Adrenal gland (tissue), 5 donors: ENCODE measurements at regions not wholly inside any gene's neighbourhood (a gene's known extent, or its start where the extent isn't known, plus 50 kb on each side); places are given as distances from the start of the nearest gene placed in this dataset.

ENCODE experiments used
- POLR2A ChIP-seq, 2 donors: fragments of 450-650 bp; IDR thresholded peaks; one replicate each; pipeline ENCODE4 v1.6.1; 2017; ENCODE audit warnings: antibody characterized with exemption in 2 of 2, mild to moderate bottlenecking in 2 of 2, moderate library complexity in 1 of 2
- TF ChIP-seq, protein P1 (sequence below), 6 experiments: fragments of 450-650 bp in 4 of 6; fragments of 200-600 bp in 2 of 6; sonication (generic) in 1 of 6; IDR thresholded peaks; 1 replicate in 5 of 6; 2 replicates in 1 of 6; pipeline versions ENCODE4 v1.5.1 to v1.8.0; 2016 to 2021; ENCODE audit warnings: antibody characterized with exemption in 6 of 6, mild to moderate bottlenecking in 2 of 6, moderate library complexity in 1 of 6
- donor health status: DM: no; HTN: no; CAD: no.

DNA sequence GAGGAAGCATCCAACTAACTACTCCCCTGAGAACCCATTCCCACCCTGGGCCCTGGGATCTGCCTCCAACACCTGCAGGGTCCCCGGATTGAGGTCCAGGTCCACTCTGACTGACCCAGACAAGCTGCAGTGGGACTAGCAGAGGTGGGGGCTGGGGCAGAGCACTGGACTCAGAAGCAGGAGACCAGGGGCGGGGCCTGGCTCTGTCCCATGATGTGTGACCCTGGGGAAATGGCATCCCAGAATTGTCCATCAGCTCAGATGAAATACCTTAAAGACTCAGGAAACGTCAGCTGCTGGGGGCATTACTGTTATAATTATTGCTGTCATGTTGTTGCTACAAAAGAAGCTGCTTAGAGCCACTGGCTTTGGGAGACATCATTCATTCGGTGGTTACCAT, 202.4 kb downstream of the C9orf50 start:
- TF ChIP-seq, protein P1, sequence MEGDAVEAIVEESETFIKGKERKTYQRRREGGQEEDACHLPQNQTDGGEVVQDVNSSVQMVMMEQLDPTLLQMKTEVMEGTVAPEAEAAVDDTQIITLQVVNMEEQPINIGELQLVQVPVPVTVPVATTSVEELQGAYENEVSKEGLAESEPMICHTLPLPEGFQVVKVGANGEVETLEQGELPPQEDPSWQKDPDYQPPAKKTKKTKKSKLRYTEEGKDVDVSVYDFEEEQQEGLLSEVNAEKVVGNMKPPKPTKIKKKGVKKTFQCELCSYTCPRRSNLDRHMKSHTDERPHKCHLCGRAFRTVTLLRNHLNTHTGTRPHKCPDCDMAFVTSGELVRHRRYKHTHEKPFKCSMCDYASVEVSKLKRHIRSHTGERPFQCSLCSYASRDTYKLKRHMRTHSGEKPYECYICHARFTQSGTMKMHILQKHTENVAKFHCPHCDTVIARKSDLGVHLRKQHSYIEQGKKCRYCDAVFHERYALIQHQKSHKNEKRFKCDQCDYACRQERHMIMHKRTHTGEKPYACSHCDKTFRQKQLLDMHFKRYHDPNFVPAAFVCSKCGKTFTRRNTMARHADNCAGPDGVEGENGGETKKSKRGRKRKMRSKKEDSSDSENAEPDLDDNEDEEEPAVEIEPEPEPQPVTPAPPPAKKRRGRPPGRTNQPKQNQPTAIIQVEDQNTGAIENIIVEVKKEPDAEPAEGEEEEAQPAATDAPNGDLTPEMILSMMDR (IDR thresholded peaks at IDR 0.05) = no peak
- TF ChIP-seq POLR2A (IDR thresholded peaks at IDR 0.05) = no peak
